Sigmoid colon (tissue), 4 donors: ENCODE measurements at regions not wholly inside any gene's neighbourhood (a gene's known extent, or its start where the extent isn't known, plus 50 kb on each side); places are given as distances from the start of the nearest gene placed in this dataset.

ENCODE experiments used
- CTCF ChIP-seq, 4 experiments: fragments of 450-650 bp in 3 of 4; fragments of 200-600 bp in 1 of 4; IDR thresholded peaks; one replicate each; pipeline ENCODE4 v1.5.1; 2016 to 2019; ENCODE audit warnings: antibody characterized with exemption in 4 of 4, mild to moderate bottlenecking in 3 of 4, moderate library complexity in 2 of 4
- EP300 ChIP-seq, 4 donors: sonication (generic); formaldehyde crosslinking; IDR thresholded peaks; one replicate each; pipeline ENCODE4 v1.6.1; 2017; ENCODE audit warnings: antibody characterized with exemption in 4 of 4
- POLR2AphosphoS5 ChIP-seq, 4 donors: sonication (generic); formaldehyde crosslinking; IDR thresholded peaks; one replicate each; pipeline ENCODE4 v1.6.1; 2017; ENCODE audit warnings: antibody characterized with exemption in 4 of 4

GRCh38 chr13:65260946-65261891, 1968.9 kb downstream of the PCDH9 start:
- TF ChIP-seq EP300 (IDR thresholded peaks at IDR 0.05) (peak in 1 of 4 donors; percentile 22), CTCF (IDR thresholded peaks at IDR 0.05) (no peak), POLR2AphosphoS5 (IDR thresholded peaks at IDR 0.05) (no peak)
